Spinal cord (tissue), 9 donors: ENCODE measurements at regions not wholly inside any gene's neighbourhood (a gene's known extent, or its start where the extent isn't known, plus 50 kb on each side); places are given as distances from the start of the nearest gene placed in this dataset.

Experiments used
- DNase-seq, 6 donors: peaks; one replicate each; pipeline versions ENCODE4 v3.0.0 to v3.0.0-alpha.2; 2013 to 2015; ENCODE audit warnings: low spot score in 6 of 6, low read depth in 4 of 6
- H3K27ac ChIP-seq: one replicate; pipeline ENCODE4 v1.5.1; 2013; ENCODE audit warnings: low read depth, low read length, control low read depth
- H3K27me3 ChIP-seq: one replicate; pipeline ENCODE4 v1.6.1; 2013; ENCODE audit warnings: low read length; ENCODE audit not compliant: control insufficient read depth, insufficient read depth
- H3K36me3 ChIP-seq: one replicate; pipeline ENCODE4 v1.6.1; 2013; ENCODE audit warnings: low read length; ENCODE audit not compliant: control insufficient read depth, insufficient read depth
- H3K4me1 ChIP-seq: one replicate; pipeline ENCODE4 v1.6.1; 2013; ENCODE audit warnings: low read length; ENCODE audit not compliant: control insufficient read depth, insufficient read depth
- H3K4me3 ChIP-seq: one replicate; pipeline ENCODE4 v1.5.1; 2013; ENCODE audit warnings: low read depth, low read length, control low read depth
- H3K9me3 ChIP-seq: one replicate; pipeline ENCODE4 v1.6.1; 2013; ENCODE audit warnings: low read length; ENCODE audit not compliant: control insufficient read depth, insufficient read depth
- WGBS: methylation state at CpG from one replicate; pipeline ENCODE4 v1.1.5; 2013; ENCODE audit warnings: missing lambda C conversion rate; ENCODE audit not compliant: insufficient coverage; 5-methylcytosine and 5-hydroxymethylcytosine counted together
- donor health status: healthy.

GRCh38 chrX:10350981-10351380 lies 194.2 kb downstream of the CLCN4 start:
- no peak overlapping the region for H3K27ac ChIP-seq
- H3K4me1 ChIP-seq: no peaks in the 10 kb centered on the region
- no peaks in the 10 kb centered on the region for H3K9me3 ChIP-seq
- H3K4me3 ChIP-seq: no peak overlapping the region
- H3K36me3 ChIP-seq: no peaks in the 10 kb centered on the region
- H3K27me3 ChIP-seq: no peaks in the 10 kb centered on the region
- no CpG with 5 or more reads among the region's 3 CpGs for WGBS
- DNase-seq: no peak

GRCh38 chrX:10352536-10352935 lies 195.8 kb downstream of the CLCN4 start:
- no peaks in the 10 kb centered on the region for H3K27me3 ChIP-seq
- no peak for DNase-seq
- no CpG with 5 or more reads among the region's 1 CpG for WGBS

DNA sequence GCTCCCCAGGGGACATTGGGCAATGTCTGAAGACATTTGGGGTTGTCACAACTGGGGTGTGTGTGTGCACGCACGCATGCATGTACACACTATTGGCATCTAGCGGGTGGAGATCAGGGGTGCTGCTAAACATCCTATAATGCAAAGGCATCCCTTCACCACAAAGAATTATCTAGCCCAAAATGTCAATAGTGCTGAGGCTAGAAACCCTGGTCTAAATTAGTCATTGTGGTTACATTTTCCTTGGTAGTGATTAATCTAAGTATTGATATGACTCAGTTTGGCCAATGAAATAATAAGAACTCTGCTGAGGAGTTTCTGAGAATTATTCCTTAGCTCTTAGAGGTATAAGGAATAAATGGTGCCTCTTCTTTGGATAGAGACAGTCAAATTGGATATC lies 200.2 kb downstream of the CLCN4 start:
- H3K4me1 ChIP-seq: peaks cover 3% of the 10 kb centered on the region
- H3K4me3 ChIP-seq: no peak overlapping the region
- WGBS: no CpG with 5 or more reads among the region's 3 CpGs
- H3K36me3 ChIP-seq: no peaks in the 10 kb centered on the region
- no peaks in the 10 kb centered on the region for H3K27me3 ChIP-seq
- no peaks in the 10 kb centered on the region for H3K9me3 ChIP-seq
- DNase-seq: no peak
- no peak overlapping the region for H3K27ac ChIP-seq

More at GRCh38 chrX:10352536-10352935, 195.8 kb downstream of the CLCN4 start:
- no peaks in the 10 kb centered on the region for H3K36me3 ChIP-seq
- no peak overlapping the region for H3K4me3 ChIP-seq
- H3K27ac ChIP-seq: no peak overlapping the region
- no peaks in the 10 kb centered on the region for H3K4me1 ChIP-seq
- no peaks in the 10 kb centered on the region for H3K9me3 ChIP-seq

GRCh38 chrX:10358958-10359357 lies 202.2 kb downstream of the CLCN4 start:
- no peak for DNase-seq
- WGBS: no CpG with 5 or more reads among the region's 2 CpGs
- peaks cover 3% of the 10 kb centered on the region for H3K4me1 ChIP-seq
- no peak overlapping the region for H3K4me3 ChIP-seq
- H3K27me3 ChIP-seq: no peaks in the 10 kb centered on the region
- no peaks in the 10 kb centered on the region for H3K9me3 ChIP-seq
- H3K36me3 ChIP-seq: no peaks in the 10 kb centered on the region
- no peak overlapping the region for H3K27ac ChIP-seq

GRCh38 chrX:10360116-10360515 lies 203.3 kb downstream of the CLCN4 start:
- H3K27me3 ChIP-seq: no peaks in the 10 kb centered on the region
- no peak overlapping the region for H3K4me3 ChIP-seq
- 37% methylated on average over 5 of the region's 5 CpGs for WGBS
- peak in 4 of 6 donors; percentile 6 to 79 (median 42) for DNase-seq
- no peaks in the 10 kb centered on the region for H3K36me3 ChIP-seq
- H3K4me1 ChIP-seq: peaks cover 3% of the 10 kb centered on the region
- no peaks in the 10 kb centered on the region for H3K9me3 ChIP-seq
- H3K27ac ChIP-seq: no peak overlapping the region

DNA sequence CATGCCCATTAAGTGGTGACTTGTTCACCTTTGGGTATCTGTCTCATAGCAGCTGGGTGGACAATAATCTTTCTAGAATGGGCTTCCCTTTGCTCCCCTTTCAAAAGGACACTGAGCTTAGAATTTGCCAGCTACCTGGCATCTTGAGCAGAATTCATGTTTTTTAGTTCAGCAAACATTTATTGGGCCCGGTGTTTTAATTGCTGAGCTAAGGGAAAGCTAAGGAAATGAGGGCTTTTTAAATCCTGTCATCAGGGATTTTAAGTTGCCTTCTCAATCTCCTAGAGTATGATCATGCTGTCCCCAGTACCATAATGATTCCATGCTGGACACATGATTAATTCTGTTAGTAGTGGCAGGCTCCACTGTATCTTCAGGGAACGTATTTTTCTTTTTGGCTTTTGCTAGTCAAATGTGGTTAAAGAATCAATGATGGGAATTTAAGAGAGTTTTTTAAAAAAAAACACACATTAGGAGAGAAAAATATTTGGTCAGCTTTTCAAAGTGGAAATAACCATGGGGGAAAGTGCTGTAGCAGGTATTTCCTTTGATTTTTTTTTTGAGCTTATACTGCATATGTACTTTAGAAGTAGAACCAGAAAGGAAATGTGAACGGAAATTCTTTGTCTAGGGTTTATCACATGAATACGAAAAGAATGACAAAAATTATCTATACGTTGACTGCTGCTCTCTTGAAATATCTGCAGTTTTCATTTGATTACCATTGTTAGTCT lies 208.9 kb downstream of the CLCN4 start:
- Histone ChIP-seq H3K4me1 (no peaks in the 10 kb centered on the region), H3K27ac (no peak overlapping the region), H3K27me3 (no peaks in the 10 kb centered on the region), H3K36me3 (no peaks in the 10 kb centered on the region), H3K4me3 (no peak overlapping the region), H3K9me3 (no peaks in the 10 kb centered on the region)
- WGBS: 80% methylated on average over 1 of the region's 5 CpGs
- DNase-seq: no peak

GRCh38 chrX:10367406-10367805 lies 210.6 kb downstream of the CLCN4 start:
- Histone ChIP-seq H3K9me3 (no peaks in the 10 kb centered on the region), H3K4me1 (no peaks in the 10 kb centered on the region), H3K27me3 (no peaks in the 10 kb centered on the region), H3K36me3 (no peaks in the 10 kb centered on the region), H3K27ac (no peak overlapping the region), H3K4me3 (no peak overlapping the region)
- no peak for DNase-seq
- WGBS: 62% methylated on average over 4 of the region's 5 CpGs

GRCh38 chrX:10370976-10371375 lies 214.2 kb downstream of the CLCN4 start:
- WGBS: 89% methylated on average over 2 of the region's 2 CpGs
- Histone ChIP-seq H3K4me1 (no peaks in the 10 kb centered on the region), H3K27me3 (no peaks in the 10 kb centered on the region)

GRCh38 chrX:10377427-10377826 lies 220.7 kb downstream of the CLCN4 start:
- no peak for DNase-seq
- no peaks in the 10 kb centered on the region for H3K27me3 ChIP-seq
- H3K36me3 ChIP-seq: no peaks in the 10 kb centered on the region
- H3K27ac ChIP-seq: no peak overlapping the region
- no peaks in the 10 kb centered on the region for H3K4me1 ChIP-seq
- H3K4me3 ChIP-seq: no peak overlapping the region
- peaks cover 8% of the 10 kb centered on the region for H3K9me3 ChIP-seq

More at GRCh38 chrX:10370976-10371375, 214.2 kb downstream of the CLCN4 start:
- no peak overlapping the region for H3K4me3 ChIP-seq
- H3K36me3 ChIP-seq: no peaks in the 10 kb centered on the region
- no peak for DNase-seq
- H3K9me3 ChIP-seq: no peaks in the 10 kb centered on the region
- no peak overlapping the region for H3K27ac ChIP-seq

DNA sequence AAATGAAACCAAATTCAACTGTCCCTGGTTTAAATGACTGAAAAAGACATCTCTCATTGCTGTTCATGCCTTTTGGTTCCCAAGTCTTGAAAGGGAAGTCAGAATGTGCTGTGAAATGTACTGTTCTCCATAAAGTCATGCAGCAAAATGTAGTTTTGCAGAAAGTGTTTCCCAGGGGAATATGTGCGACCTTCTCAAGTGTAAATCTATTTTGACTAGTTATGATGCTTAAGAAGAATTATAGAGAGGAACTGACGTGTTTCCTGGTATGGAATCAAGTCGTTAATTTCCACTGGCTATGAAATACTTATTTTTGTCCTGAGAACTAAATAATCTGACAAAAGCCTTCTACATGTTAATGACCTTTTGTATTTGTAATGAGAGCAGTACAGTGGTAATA lies 223.1 kb downstream of the CLCN4 start:
- WGBS: 67% methylated on average over 1 of the region's 3 CpGs
- DNase-seq: peak in 1 of 6 donors; percentile 66
- Histone ChIP-seq H3K27me3 (no peaks in the 10 kb centered on the region), H3K4me3 (no peak overlapping the region), H3K36me3 (no peaks in the 10 kb centered on the region), H3K4me1 (no peaks in the 10 kb centered on the region), H3K27ac (no peak overlapping the region), H3K9me3 (peaks cover 8% of the 10 kb centered on the region)
